ENCODE measurements at regions not wholly inside any gene's neighbourhood (a gene's known extent, or its start where the extent isn't known, plus 50 kb on each side); places are given as distances from the start of the nearest gene placed in this dataset.
"Not testable (repeated sequence)": the region's sequence is repeated elsewhere in the genome, so short reads cannot be mapped to it uniquely, and the experiment has no call there.

GRCh38 chr1:203408486-203409481 lies 57.9 kb upstream of the FMOD start:
- Histone ChIP-seq H3K9me3 (replicated peaks in 1 of 3) (no peaks in the 10 kb centered on the region), H3K4me1 (replicated peaks in 1 of 2) (peaks cover 17 to 34% of the 10 kb centered on the region in 2 donors), H3K36me3 (replicated peaks in 1 of 2) (no peaks in the 10 kb centered on the region), H3K4me3 (peak overlapping the region in 1 of 4 donors; percentile 5), H3K27ac (peak overlapping the region in 2 of 5 donors; percentile 34 to 67), H3K27me3 (no peaks in the 10 kb centered on the region)
- peak; percentile 82 to 92 (median 86) for DNase-seq
- 40 to 59% (median 45%) methylated on average over 10 to 13 of the region's 13 CpGs for WGBS, 4 donors
- no peak for TF ChIP-seq CTCF (IDR thresholded peaks at IDR 0.05)
- no peak for TF ChIP-seq POLR2A (IDR thresholded peaks at IDR 0.05)
- intact Hi-C loops (cut with DNase I): no loop called here

GRCh38 chr1:203410182-203410900 lies 59.4 kb upstream of the FMOD start:
- H3K36me3 ChIP-seq (replicated peaks in 1 of 2): no peaks in the 10 kb centered on the region
- no peaks in the 10 kb centered on the region for H3K27me3 ChIP-seq
- H3K9me3 ChIP-seq (replicated peaks in 1 of 3): no peaks in the 10 kb centered on the region
- TF ChIP-seq POLR2A (IDR thresholded peaks at IDR 0.05): no peak
- no peak for TF ChIP-seq CTCF (IDR thresholded peaks at IDR 0.05)
- H3K27ac ChIP-seq: peak overlapping the region in 1 of 5 donors; percentile 28
- no peak overlapping the region for H3K4me3 ChIP-seq
- 45 to 55% (median 51%) methylated on average over 7 of the region's 7 CpGs for WGBS, 4 donors
- peaks cover 17 to 34% of the 10 kb centered on the region in 2 donors for H3K4me1 ChIP-seq (replicated peaks in 1 of 2)
- no peak for DNase-seq
- intact Hi-C loops (cut with DNase I): no loop called here

DNA sequence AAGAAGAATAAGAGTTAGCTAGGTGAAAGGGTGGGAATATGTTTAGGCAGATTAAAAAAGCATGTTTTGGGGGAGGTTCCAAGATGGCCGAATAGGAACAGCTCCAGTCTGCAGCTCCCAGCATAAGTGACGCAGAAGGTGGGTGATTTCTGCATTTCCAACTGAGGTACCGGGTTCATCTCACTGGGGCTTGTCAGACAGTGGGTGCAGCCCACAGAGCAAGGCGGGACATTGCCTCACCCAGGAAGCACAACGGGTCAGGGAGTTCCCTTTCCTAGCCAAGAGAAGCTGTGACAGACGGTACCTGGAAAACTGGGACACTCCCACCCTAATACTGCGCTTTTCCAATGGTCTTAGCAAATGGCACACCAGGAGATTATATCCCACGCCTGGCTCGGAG lies 60.5 kb upstream of the FMOD start:
- H3K36me3 ChIP-seq (replicated peaks in 1 of 2); intact Hi-C loops (cut with DNase I); H3K27me3 ChIP-seq; H3K27ac ChIP-seq; DNase-seq; H3K4me3 ChIP-seq; H3K9me3 ChIP-seq (replicated peaks in 1 of 3): not testable (repeated sequence)
- 73 to 87% (median 81%) methylated on average over 9 of the region's 9 CpGs for WGBS, 4 donors
- peaks cover 16 to 32% of the 10 kb centered on the region in 2 donors for H3K4me1 ChIP-seq (replicated peaks in 1 of 2)

- intact Hi-C loops (cut with DNase I): no loop called here
- H3K36me3 ChIP-seq (replicated peaks in 1 of 2): no peaks in the 10 kb centered on the region
- no peak for DNase-seq
Measured at GRCh38 chr1:203419558-203419957, 56.0 kb upstream of the PRELP start.

More at GRCh38 chr1:203419558-203419957, 56.0 kb upstream of the PRELP start:
- no peak overlapping the region for H3K27ac ChIP-seq
- H3K27me3 ChIP-seq: no peaks in the 10 kb centered on the region
- H3K4me1 ChIP-seq (replicated peaks in 1 of 2): peaks cover 0 to 7% of the 10 kb centered on the region in 2 donors
- TF ChIP-seq CTCF (IDR thresholded peaks at IDR 0.05) (no peak), POLR2A (IDR thresholded peaks at IDR 0.05) (no peak)
- no peak overlapping the region for H3K4me3 ChIP-seq
- no peaks in the 10 kb centered on the region for H3K9me3 ChIP-seq (replicated peaks in 1 of 3)

Data from adrenal gland (tissue), 9 donors.